ENCODE measurements at regions not wholly inside any gene's neighbourhood (a gene's known extent, or its start where the extent isn't known, plus 50 kb on each side); places are given as distances from the start of the nearest gene placed in this dataset.
"Not testable (repeated sequence)": the region's sequence is repeated elsewhere in the genome, so short reads cannot be mapped to it uniquely, and the experiment has no call there.

DNA sequence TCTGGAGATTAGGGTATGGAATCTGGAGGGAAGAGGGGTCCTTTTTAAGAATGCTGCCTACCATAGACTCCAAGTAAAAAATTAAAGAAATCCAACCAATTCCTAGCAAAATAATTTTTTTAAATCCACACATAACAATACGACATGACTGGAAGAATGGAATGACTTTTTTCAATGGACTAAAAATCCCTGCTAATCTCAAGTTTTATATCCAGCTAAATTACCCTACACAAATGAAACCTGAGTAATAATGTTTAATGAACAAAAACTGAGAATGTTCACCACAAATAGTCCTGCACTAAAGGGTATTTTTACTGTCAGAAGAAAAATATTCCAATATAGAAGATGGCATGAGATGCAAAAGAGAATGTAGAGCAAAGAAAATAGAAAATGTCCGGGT lies 220.3 kb upstream of the AGTR1 start:
- TF ChIP-seq PAX5 (IDR thresholded peaks at IDR 0.05; ENCODE audit: insufficient read depth, low read length, severe bottlenecking) (no peak), POLR2A (IDR thresholded peaks at IDR 0.05; ENCODE audit: low read depth, low read length) (no peak), TAF1 (IDR thresholded peaks at IDR 0.05; ENCODE audit: low read depth, low read length) (no peak), POLR2AphosphoS5 (IDR thresholded peaks at IDR 0.05; ENCODE audit: low read depth, low read length) (no peak), SPI1 (IDR thresholded peaks at IDR 0.05; ENCODE audit: low read depth, low read length) (no peak), POU2F2 (IDR thresholded peaks at IDR 0.05; ENCODE audit: low read depth, low read length) (no peak)
- no peak for DNase-seq (ENCODE audit: insufficient read length, low spot score)
- no peak for FAIRE-seq

DNA sequence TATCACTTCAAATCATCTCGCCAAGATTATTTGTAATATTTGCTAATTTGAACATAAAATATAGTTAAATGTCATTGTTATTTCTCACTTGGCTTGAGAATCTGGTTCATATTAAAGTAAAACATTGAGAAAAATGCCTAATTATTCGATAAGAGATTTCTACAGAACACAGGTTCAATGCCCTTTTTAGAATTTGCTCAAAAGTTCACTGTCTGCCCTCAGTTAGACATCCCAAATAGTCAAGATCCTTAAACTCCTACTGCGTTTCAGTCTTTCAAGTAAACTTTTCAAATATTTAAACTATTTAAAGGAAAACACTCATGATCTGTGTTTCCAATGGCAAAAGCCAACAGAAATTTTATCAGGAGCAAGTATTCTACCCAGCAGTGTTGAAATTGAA lies 204.1 kb upstream of the AGTR1 start:
- no peak for TF ChIP-seq TAF1 (IDR thresholded peaks at IDR 0.05; ENCODE audit: low read depth, low read length)
- TF ChIP-seq POLR2A (IDR thresholded peaks at IDR 0.05; ENCODE audit: low read depth, low read length): no peak
- TF ChIP-seq POLR2AphosphoS5 (IDR thresholded peaks at IDR 0.05; ENCODE audit: low read depth, low read length): no peak
- TF ChIP-seq PAX5 (IDR thresholded peaks at IDR 0.05; ENCODE audit: insufficient read depth, low read length, severe bottlenecking): no peak
- DNase-seq (ENCODE audit: insufficient read length, low spot score) (no peak), FAIRE-seq (no peak)

- DNase-seq (ENCODE audit: insufficient read length, low spot score) (no peak), FAIRE-seq (no peak)
- TF ChIP-seq PAX5 (IDR thresholded peaks at IDR 0.05; ENCODE audit: insufficient read depth, low read length, severe bottlenecking): no peak
- TF ChIP-seq POLR2A (IDR thresholded peaks at IDR 0.05; ENCODE audit: low read depth, low read length): no peak
- TF ChIP-seq TAF1 (IDR thresholded peaks at IDR 0.05; ENCODE audit: low read depth, low read length): no peak
- TF ChIP-seq POLR2AphosphoS5 (IDR thresholded peaks at IDR 0.05; ENCODE audit: low read depth, low read length): no peak
These were observed 203.3 kb upstream of the AGTR1 start for GRCh38 chr3:148494451-148494850.

DNA sequence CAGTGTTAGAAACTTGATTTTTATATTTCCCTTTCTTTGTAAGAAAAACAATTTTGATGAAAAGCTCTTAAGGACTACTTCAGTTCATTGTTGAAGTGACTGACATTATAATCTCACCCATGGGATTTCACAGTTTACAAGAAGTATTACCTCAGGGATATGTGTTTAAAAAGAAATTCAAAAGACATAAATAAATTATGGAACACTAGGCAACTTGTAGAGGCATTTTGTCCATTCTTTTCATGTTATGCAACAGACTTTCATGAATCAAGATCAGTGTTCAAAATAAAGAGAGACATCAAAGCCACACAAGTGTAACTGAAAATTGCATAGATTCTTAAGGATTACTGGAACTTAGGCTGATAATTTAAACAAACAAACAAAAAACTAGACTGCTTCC lies 196.8 kb upstream of the AGTR1 start:
- no peak for FAIRE-seq
- no peak for TF ChIP-seq SPI1 (IDR thresholded peaks at IDR 0.05; ENCODE audit: low read depth, low read length)
- no peak for TF ChIP-seq POU2F2 (IDR thresholded peaks at IDR 0.05; ENCODE audit: low read depth, low read length)
- DNase-seq (ENCODE audit: insufficient read length, low spot score): no peak

DNA sequence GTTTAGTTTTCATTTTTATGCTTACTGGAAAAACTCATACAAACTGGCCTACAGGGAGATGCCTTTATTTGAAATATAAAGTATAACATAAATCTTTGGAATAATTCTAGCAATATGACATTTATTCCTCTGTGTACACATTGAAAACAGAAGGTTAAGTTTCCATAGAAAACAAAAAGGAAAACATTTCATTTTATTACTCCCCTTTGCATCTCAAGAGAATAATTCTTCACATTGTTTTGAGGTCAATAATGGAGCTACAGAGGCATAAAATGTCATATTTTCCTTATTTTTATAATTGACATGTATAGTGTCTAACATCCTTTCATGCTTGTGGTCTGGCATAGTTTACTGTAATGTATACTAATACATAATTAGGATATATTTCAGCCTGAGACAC lies 187.6 kb upstream of the AGTR1 start:
- no peak for TF ChIP-seq POLR2A (IDR thresholded peaks at IDR 0.05; ENCODE audit: low read depth, low read length)
- TF ChIP-seq PAX5 (IDR thresholded peaks at IDR 0.05; ENCODE audit: insufficient read depth, low read length, severe bottlenecking): no peak
- TF ChIP-seq TAF1 (IDR thresholded peaks at IDR 0.05; ENCODE audit: low read depth, low read length): no peak
- TF ChIP-seq POU2F2 (IDR thresholded peaks at IDR 0.05; ENCODE audit: low read depth, low read length): no peak
- TF ChIP-seq POLR2AphosphoS5 (IDR thresholded peaks at IDR 0.05; ENCODE audit: low read depth, low read length): no peak
- FAIRE-seq (no peak), DNase-seq (ENCODE audit: insufficient read length, low spot score) (no peak)

- FAIRE-seq (no peak), DNase-seq (ENCODE audit: insufficient read length, low spot score) (no peak)
- no peak for TF ChIP-seq SPI1 (IDR thresholded peaks at IDR 0.05; ENCODE audit: low read depth, low read length)
- TF ChIP-seq POU2F2 (IDR thresholded peaks at IDR 0.05; ENCODE audit: low read depth, low read length): no peak
- no peak for TF ChIP-seq TAF1 (IDR thresholded peaks at IDR 0.05; ENCODE audit: low read depth, low read length)
- no peak for TF ChIP-seq POLR2AphosphoS5 (IDR thresholded peaks at IDR 0.05; ENCODE audit: low read depth, low read length)
- no peak for TF ChIP-seq POLR2A (IDR thresholded peaks at IDR 0.05; ENCODE audit: low read depth, low read length)
- TF ChIP-seq PAX5 (IDR thresholded peaks at IDR 0.05; ENCODE audit: insufficient read depth, low read length, severe bottlenecking): no peak
These were observed 187.1 kb upstream of the AGTR1 start for GRCh38 chr3:148510561-148510960.

DNA sequence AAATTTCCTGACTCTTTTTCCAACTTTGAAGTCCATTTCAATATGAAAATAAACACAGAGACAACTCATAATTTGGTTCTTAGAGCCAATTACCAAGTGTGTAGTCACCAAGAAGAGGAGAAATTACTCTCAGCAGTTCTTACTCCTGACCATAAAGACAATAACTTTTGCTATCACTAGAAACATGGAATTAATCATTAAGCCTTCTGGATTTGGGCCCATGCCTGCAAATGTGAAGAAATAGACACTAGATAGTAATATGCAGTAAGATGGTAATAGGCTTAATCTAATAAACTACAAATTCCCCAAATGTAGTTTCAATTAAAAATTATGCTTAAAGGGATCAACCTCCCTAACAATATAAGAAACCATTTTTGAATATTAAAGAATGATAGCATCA lies 185.1 kb upstream of the AGTR1 start:
- TF ChIP-seq POLR2A (IDR thresholded peaks at IDR 0.05; ENCODE audit: low read depth, low read length) (no peak), SPI1 (IDR thresholded peaks at IDR 0.05; ENCODE audit: low read depth, low read length) (no peak), POLR2AphosphoS5 (IDR thresholded peaks at IDR 0.05; ENCODE audit: low read depth, low read length) (no peak), POU2F2 (IDR thresholded peaks at IDR 0.05; ENCODE audit: low read depth, low read length) (no peak)
- no peak for FAIRE-seq

GRCh38 chr3:148513096-148513543 lies 184.6 kb upstream of the AGTR1 start:
- no peak for DNase-seq (ENCODE audit: insufficient read length, low spot score)
- FAIRE-seq: no peak
- TF ChIP-seq POLR2A (IDR thresholded peaks at IDR 0.05; ENCODE audit: low read depth, low read length) (no peak), SPI1 (IDR thresholded peaks at IDR 0.05; ENCODE audit: low read depth, low read length) (no peak), TAF1 (IDR thresholded peaks at IDR 0.05; ENCODE audit: low read depth, low read length) (no peak), POU2F2 (IDR thresholded peaks at IDR 0.05; ENCODE audit: low read depth, low read length) (no peak), POLR2AphosphoS5 (IDR thresholded peaks at IDR 0.05; ENCODE audit: low read depth, low read length) (no peak), PAX5 (IDR thresholded peaks at IDR 0.05; ENCODE audit: insufficient read depth, low read length, severe bottlenecking) (no peak)

More for the DNA sequence above, 185.1 kb upstream of the AGTR1 start:
- no peak for DNase-seq (ENCODE audit: insufficient read length, low spot score)

DNA sequence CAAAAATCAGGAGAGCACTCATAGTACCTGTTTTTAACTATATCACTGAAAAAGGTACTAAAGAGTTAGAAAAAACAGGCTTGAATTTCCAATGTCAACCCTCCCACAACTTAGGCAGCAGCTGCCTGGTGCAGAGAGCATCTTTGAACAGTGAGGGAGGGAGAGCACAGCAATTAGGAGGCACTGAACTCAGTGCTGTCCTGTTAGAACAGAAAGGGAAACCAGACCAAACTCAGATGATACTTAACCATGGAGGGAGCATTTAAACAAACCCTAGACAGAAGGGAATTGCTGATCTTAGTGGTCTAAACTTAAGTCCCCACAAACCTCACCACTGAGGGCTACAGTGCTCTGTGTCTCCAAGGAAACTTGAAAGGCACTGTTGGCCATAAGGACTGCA lies 179.2 kb upstream of the AGTR1 start:
- TF ChIP-seq SPI1 (IDR thresholded peaks at IDR 0.05; ENCODE audit: low read depth, low read length): no peak
- TF ChIP-seq PAX5 (IDR thresholded peaks at IDR 0.05; ENCODE audit: insufficient read depth, low read length, severe bottlenecking): no peak
- no peak for TF ChIP-seq TAF1 (IDR thresholded peaks at IDR 0.05; ENCODE audit: low read depth, low read length)
- TF ChIP-seq POLR2A (IDR thresholded peaks at IDR 0.05; ENCODE audit: low read depth, low read length): no peak
- TF ChIP-seq POLR2AphosphoS5 (IDR thresholded peaks at IDR 0.05; ENCODE audit: low read depth, low read length): no peak
- TF ChIP-seq POU2F2 (IDR thresholded peaks at IDR 0.05; ENCODE audit: low read depth, low read length): no peak
- DNase-seq (ENCODE audit: insufficient read length, low spot score): no peak
- no peak for FAIRE-seq

- not testable (repeated sequence) for DNase-seq (ENCODE audit: insufficient read length, low spot score); FAIRE-seq
These were observed 172.1 kb upstream of the AGTR1 start for GRCh38 chr3:148525621-148526020.

DNA sequence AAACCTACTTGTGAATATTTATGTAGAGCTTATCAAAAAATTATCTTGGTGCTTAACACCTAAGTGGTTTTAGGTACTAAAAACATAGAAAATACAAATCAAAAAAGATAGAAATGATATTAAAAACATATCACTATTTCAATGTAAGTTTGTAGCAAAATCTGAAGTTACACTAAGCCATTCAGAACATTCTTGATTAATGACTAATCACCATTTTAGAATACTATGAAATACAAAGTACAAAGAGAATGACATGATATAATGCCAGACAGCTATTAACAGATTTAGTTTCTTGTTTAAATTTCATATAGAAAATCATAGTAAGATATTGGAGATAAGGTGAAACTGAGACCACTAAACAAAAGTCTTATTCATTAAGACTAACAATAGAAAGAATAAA lies 169.7 kb upstream of the AGTR1 start:
- DNase-seq (ENCODE audit: insufficient read length, low spot score) (no peak), FAIRE-seq (no peak)
- no peak for TF ChIP-seq POLR2AphosphoS5 (IDR thresholded peaks at IDR 0.05; ENCODE audit: low read depth, low read length)

Measured in GM12891 (cell line).